WTC11 (cell line): ENCODE measurements at regions not wholly inside any gene's neighbourhood (a gene's known extent, or its start where the extent isn't known, plus 50 kb on each side); places are given as distances from the start of the nearest gene placed in this dataset.

Experiments used
- ATAC-seq: fragments of 200-7000 bp; cut with Tn5 transposase; 2 replicates; pipeline ENCODE4 v1.10.0; 2021; ENCODE audit warnings: mild to moderate bottlenecking, moderate library complexity
- CTCF ChIA-PET: fragments of 300-600 bp; sonication (Branson Sonifier 250); formaldehyde crosslinking; loops from one replicate; lab custom pipeline; 2021; ENCODE audit warnings: antibody characterized with exemption; lab: Charles Lee
- POLR2A ChIA-PET: fragments of 350-600 bp; sonication (Branson Sonifier 250); formaldehyde crosslinking; loops from one replicate; lab custom pipeline; 2021; ENCODE audit warnings: antibody characterized with exemption; lab: Charles Lee
- DNase-seq: peaks from one replicate; pipeline ENCODE4 v3.0.0; 2021; ENCODE audit warnings: low spot score
- H3K27ac Mint-ChIP-seq: 2 replicates; pipeline ENCODE4 v1.8.0; 2021; ENCODE audit warnings: mixed read lengths
- H3K27me3 Mint-ChIP-seq: 2 replicates; pipeline ENCODE4 v1.8.0; 2021; ENCODE audit warnings: low read depth, mild to moderate bottlenecking, moderate library complexity, mixed read lengths
- H3K36me3 Mint-ChIP-seq: 2 replicates; pipeline ENCODE4 v1.8.0; 2021; ENCODE audit warnings: mixed read lengths
- H3K4me1 Mint-ChIP-seq: 2 replicates; pipeline ENCODE4 v1.8.0; 2022; ENCODE audit warnings: mixed read lengths
- H3K4me3 Mint-ChIP-seq: 2 replicates; pipeline ENCODE4 v1.8.0; 2021; ENCODE audit warnings: mild to moderate bottlenecking, moderate library complexity, mixed read lengths
- H3K9me3 Mint-ChIP-seq: 2 replicates; pipeline ENCODE4 v1.8.0; 2021; ENCODE audit warnings: mixed read lengths
- ARID4B ChIP-seq: sonication (generic); formaldehyde crosslinking; IDR thresholded peaks from 2 replicates; pipeline ENCODE4 v1.8.0; 2023; ENCODE audit warnings: missing genetic modification reagents, mild to moderate bottlenecking, borderline replicate concordance
- ATF1 ChIP-seq: sonication (generic); formaldehyde crosslinking; IDR thresholded peaks from 2 replicates; pipeline ENCODE4 v1.8.1; 2023; ENCODE audit warnings: mild to moderate bottlenecking, moderate library complexity, missing genetic modification reagents
- ELF4 ChIP-seq: sonication (generic); formaldehyde crosslinking; IDR thresholded peaks from 2 replicates; pipeline ENCODE4 v1.8.1; 2022; ENCODE audit warnings: low read depth, mild to moderate bottlenecking, moderate library complexity, missing genetic modification reagents
- IRF1 ChIP-seq: sonication (generic); formaldehyde crosslinking; IDR thresholded peaks from 2 replicates; pipeline ENCODE4 v1.8.0; 2023; ENCODE audit warnings: missing genetic modification reagents
- USF2 ChIP-seq: sonication (generic); formaldehyde crosslinking; IDR thresholded peaks from 2 replicates; pipeline ENCODE4 v1.8.1; 2023; ENCODE audit warnings: mild to moderate bottlenecking, missing genetic modification reagents, moderate library complexity
- ZNF138 ChIP-seq: sonication (generic); formaldehyde crosslinking; conservative IDR thresholded peaks from 2 replicates; pipeline ENCODE4 v1.8.1; 2022; ENCODE audit warnings: mild to moderate bottlenecking, moderate library complexity, missing genetic modification reagents
- ZNF219 ChIP-seq: sonication (generic); formaldehyde crosslinking; IDR thresholded peaks from 2 replicates; pipeline ENCODE4 v1.8.0; 2023; ENCODE audit warnings: missing genetic modification reagents, mild to moderate bottlenecking, borderline replicate concordance
- ZNF416 ChIP-seq: fragments of 250-450 bp; sonication (Bioruptor Pico); IDR thresholded peaks from 2 replicates; pipeline ENCODE4 v1.9.0; 2021; ENCODE audit warnings: mild to moderate bottlenecking, inconsistent platforms
- TF ChIP-seq, protein P1 (sequence below): fragments of 250-450 bp; sonication (Bioruptor Pico); conservative IDR thresholded peaks from 2 replicates; pipeline ENCODE4 v1.9.0; 2021; ENCODE audit warnings: mild to moderate bottlenecking
- TF ChIP-seq, protein P2 (sequence below): sonication (generic); formaldehyde crosslinking; IDR thresholded peaks from 2 replicates; pipeline ENCODE4 v1.8.1; 2022; ENCODE audit warnings: low read depth, missing genetic modification reagents, borderline replicate concordance
- TF ChIP-seq, protein P3 (sequence below): fragments of 250-450 bp; sonication (Bioruptor Pico); IDR thresholded peaks from 2 replicates; pipeline ENCODE4 v1.9.0; 2021; ENCODE audit warnings: moderate library complexity, mild to moderate bottlenecking, inconsistent platforms, borderline replicate concordance
- TF ChIP-seq, protein P4 (sequence below): sonication (generic); formaldehyde crosslinking; IDR thresholded peaks from 2 replicates; pipeline ENCODE4 v1.8.1; 2023; ENCODE audit warnings: mild to moderate bottlenecking, missing genetic modification reagents
- TF ChIP-seq, protein P5 (sequence below): sonication (generic); formaldehyde crosslinking; IDR thresholded peaks from 2 replicates; pipeline ENCODE4 v1.8.0; 2022; ENCODE audit warnings: mild to moderate bottlenecking, missing genetic modification reagents
- TF ChIP-seq, protein P6 (sequence below): sonication (generic); formaldehyde crosslinking; IDR thresholded peaks from 2 replicates; pipeline ENCODE4 v1.8.1; 2022; ENCODE audit warnings: low read depth, mild to moderate bottlenecking, moderate library complexity, missing genetic modification reagents, borderline replicate concordance
- TF ChIP-seq, protein P7 (sequence below): fragments of 200-600 bp; IDR thresholded peaks from 2 replicates; pipeline ENCODE4 v1.8.0; 2022; ENCODE audit warnings: antibody characterized with exemption

DNA sequence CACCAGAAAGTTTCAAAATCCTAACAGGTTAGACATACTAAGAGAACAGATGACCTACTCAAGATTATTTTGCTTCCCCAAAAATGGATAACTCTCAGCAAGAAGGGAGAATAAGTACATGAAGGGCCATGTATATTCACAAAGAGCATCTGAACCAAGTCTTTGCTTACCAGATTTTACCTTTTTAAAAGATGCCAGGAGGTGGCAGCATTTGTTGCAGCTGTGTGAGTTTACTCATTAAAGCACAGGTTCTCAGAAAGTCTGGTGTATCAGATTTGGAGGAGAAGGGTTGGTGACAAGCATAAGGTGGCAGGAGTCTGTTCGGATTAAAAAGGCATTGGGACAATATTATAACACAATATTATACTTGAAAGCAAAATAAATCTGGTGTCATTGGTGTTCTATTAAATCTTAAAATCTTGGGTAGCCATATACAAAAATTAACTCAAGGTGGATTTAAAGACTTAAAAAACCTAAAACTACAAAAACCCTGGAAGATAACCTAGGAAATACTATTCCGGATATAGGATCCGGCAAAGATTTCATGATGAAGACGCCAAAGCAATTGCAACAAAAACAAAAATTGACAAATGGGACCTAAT is 51.3 kb upstream of the NFKB1 start:
- H3K27ac Mint-ChIP-seq: no peak overlapping the region
- TF ChIP-seq ARID4B (CRISPR knock-in tag) (no peak), ZNF138 (CRISPR knock-in tag) (no peak), USF2 (CRISPR knock-in tag) (no peak)
- TF ChIP-seq, protein P1, sequence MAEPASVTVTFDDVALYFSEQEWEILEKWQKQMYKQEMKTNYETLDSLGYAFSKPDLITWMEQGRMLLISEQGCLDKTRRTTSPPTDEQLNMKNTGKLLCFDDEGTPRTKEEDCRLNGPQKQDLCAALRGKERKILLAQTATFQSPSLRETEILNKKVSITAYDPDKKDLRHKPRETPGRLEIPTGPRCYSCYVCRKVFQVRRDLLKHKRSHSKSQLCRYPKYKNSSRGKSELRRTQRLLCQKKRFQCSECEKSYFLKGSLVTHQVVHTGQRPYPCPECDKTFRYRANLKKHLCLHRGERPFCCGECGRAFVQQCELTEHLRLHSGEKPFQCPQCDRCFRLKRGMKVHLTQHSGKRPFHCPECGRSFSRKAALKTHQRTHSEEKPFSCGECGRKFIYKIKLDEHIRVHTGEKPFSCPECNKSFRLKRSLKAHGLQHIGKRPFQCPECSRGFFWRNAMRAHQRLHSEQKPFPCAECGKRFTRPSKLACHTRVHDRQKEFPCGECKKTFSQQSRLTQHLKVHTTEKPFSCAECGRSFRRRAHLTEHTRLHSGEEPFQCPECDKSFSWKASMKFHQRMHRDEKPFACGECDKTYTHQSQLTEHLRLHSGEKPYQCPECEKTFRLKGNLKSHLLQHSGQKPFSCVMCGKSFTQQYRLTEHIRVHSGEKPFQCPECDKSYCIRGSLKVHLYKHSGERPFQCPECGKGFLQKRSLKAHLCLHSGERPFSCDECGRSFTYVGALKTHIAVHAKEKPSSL (CRISPR knock-in tag): no peak
- TF ChIP-seq, protein P2, sequence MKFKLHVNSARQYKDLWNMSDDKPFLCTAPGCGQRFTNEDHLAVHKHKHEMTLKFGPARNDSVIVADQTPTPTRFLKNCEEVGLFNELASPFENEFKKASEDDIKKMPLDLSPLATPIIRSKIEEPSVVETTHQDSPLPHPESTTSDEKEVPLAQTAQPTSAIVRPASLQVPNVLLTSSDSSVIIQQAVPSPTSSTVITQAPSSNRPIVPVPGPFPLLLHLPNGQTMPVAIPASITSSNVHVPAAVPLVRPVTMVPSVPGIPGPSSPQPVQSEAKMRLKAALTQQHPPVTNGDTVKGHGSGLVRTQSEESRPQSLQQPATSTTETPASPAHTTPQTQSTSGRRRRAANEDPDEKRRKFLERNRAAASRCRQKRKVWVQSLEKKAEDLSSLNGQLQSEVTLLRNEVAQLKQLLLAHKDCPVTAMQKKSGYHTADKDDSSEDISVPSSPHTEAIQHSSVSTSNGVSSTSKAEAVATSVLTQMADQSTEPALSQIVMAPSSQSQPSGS (CRISPR knock-in tag): no peak
- DNase-seq (peak; percentile 18), ATAC-seq (peak; percentile 80)
- ChIA-PET CTCF (interaction anchor here (1.1 to 3.0 kb wide), 5 partner anchors 11 to 582 kb away, joined by 4 to 24 read pairs (median 6); partner anchors contain the start of gene NFKB1), POLR2A (no interaction called here)
- no peaks in the 10 kb centered on the region for H3K36me3 Mint-ChIP-seq
- H3K4me3 Mint-ChIP-seq: no peak overlapping the region
- H3K27me3 Mint-ChIP-seq: no peaks in the 10 kb centered on the region
- no peaks in the 10 kb centered on the region for H3K9me3 Mint-ChIP-seq
- peaks cover 22% of the 10 kb centered on the region for H3K4me1 Mint-ChIP-seq

DNA sequence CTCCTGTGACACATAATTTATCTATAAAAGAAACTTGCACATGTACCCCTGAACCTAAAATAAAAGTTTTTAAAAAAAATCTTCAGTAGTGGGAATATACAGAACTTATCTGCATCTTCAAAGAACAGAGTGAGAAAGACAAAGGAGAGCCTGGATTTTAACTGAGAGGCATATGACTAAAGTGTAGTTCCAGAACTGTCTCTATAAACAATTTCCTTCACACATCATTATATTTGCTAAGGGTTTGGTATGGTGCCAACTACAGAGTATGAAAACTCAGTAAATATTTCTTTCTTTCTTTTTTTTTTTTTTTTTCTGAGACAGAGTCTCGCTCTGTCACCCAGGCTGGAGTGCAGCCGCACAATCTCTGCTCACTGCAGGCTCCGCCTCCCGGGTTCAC is 49.9 kb upstream of the NFKB1 start:
- Mint-ChIP-seq H3K4me3 (no peak overlapping the region), H3K9me3 (no peaks in the 10 kb centered on the region), H3K27me3 (no peaks in the 10 kb centered on the region), H3K36me3 (no peaks in the 10 kb centered on the region), H3K4me1 (peaks cover 22% of the 10 kb centered on the region), H3K27ac (no peak overlapping the region)
- CTCF ChIA-PET: no interaction called here
- DNase-seq (no peak), ATAC-seq (no peak)
- POLR2A ChIA-PET: no interaction called here
- TF ChIP-seq, protein P3, sequence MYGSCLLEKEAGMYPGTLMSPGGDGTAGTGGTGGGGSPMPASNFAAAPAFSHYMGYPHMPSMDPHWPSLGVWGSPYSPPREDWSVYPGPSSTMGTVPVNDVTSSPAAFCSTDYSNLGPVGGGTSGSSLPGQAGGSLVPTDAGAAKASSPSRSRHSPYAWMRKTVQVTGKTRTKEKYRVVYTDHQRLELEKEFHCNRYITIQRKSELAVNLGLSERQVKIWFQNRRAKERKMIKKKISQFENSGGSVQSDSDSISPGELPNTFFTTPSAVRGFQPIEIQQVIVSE: no peak
- TF ChIP-seq ZNF416 (CRISPR knock-in tag) (no peak), ZNF219 (no peak), ELF4 (CRISPR knock-in tag) (no peak), IRF1 (CRISPR knock-in tag) (no peak), ATF1 (CRISPR knock-in tag) (no peak)
- TF ChIP-seq, protein P4, sequence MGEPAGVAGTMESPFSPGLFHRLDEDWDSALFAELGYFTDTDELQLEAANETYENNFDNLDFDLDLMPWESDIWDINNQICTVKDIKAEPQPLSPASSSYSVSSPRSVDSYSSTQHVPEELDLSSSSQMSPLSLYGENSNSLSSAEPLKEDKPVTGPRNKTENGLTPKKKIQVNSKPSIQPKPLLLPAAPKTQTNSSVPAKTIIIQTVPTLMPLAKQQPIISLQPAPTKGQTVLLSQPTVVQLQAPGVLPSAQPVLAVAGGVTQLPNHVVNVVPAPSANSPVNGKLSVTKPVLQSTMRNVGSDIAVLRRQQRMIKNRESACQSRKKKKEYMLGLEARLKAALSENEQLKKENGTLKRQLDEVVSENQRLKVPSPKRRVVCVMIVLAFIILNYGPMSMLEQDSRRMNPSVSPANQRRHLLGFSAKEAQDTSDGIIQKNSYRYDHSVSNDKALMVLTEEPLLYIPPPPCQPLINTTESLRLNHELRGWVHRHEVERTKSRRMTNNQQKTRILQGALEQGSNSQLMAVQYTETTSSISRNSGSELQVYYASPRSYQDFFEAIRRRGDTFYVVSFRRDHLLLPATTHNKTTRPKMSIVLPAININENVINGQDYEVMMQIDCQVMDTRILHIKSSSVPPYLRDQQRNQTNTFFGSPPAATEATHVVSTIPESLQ (CRISPR knock-in tag): no peak
- TF ChIP-seq, protein P5, sequence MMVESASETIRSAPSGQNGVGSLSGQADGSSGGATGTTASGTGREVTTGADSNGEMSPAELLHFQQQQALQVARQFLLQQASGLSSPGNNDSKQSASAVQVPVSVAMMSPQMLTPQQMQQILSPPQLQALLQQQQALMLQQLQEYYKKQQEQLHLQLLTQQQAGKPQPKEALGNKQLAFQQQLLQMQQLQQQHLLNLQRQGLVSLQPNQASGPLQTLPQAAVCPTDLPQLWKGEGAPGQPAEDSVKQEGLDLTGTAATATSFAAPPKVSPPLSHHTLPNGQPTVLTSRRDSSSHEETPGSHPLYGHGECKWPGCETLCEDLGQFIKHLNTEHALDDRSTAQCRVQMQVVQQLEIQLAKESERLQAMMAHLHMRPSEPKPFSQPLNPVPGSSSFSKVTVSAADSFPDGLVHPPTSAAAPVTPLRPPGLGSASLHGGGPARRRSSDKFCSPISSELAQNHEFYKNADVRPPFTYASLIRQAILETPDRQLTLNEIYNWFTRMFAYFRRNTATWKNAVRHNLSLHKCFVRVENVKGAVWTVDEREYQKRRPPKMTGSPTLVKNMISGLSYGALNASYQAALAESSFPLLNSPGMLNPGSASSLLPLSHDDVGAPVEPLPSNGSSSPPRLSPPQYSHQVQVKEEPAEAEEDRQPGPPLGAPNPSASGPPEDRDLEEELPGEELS: no peak
- TF ChIP-seq, protein P6, sequence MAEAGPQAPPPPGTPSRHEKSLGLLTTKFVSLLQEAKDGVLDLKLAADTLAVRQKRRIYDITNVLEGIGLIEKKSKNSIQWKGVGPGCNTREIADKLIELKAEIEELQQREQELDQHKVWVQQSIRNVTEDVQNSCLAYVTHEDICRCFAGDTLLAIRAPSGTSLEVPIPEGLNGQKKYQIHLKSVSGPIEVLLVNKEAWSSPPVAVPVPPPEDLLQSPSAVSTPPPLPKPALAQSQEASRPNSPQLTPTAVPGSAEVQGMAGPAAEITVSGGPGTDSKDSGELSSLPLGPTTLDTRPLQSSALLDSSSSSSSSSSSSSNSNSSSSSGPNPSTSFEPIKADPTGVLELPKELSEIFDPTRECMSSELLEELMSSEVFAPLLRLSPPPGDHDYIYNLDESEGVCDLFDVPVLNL: no peak
- TF ChIP-seq, protein P7, sequence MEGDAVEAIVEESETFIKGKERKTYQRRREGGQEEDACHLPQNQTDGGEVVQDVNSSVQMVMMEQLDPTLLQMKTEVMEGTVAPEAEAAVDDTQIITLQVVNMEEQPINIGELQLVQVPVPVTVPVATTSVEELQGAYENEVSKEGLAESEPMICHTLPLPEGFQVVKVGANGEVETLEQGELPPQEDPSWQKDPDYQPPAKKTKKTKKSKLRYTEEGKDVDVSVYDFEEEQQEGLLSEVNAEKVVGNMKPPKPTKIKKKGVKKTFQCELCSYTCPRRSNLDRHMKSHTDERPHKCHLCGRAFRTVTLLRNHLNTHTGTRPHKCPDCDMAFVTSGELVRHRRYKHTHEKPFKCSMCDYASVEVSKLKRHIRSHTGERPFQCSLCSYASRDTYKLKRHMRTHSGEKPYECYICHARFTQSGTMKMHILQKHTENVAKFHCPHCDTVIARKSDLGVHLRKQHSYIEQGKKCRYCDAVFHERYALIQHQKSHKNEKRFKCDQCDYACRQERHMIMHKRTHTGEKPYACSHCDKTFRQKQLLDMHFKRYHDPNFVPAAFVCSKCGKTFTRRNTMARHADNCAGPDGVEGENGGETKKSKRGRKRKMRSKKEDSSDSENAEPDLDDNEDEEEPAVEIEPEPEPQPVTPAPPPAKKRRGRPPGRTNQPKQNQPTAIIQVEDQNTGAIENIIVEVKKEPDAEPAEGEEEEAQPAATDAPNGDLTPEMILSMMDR: no peak
